C4-2B (cell line): ENCODE measurements at regions not wholly inside any gene's neighbourhood (a gene's known extent, or its start where the extent isn't known, plus 50 kb on each side); places are given as distances from the start of the nearest gene placed in this dataset.

ENCODE experiments used
- ZFX ChIP-seq: fragments of 450-650 bp; IDR thresholded peaks from 2 replicates; pipeline ENCODE4 v1.6.1; 2017
- TF ChIP-seq, protein P1 (sequence below): fragments of 450-650 bp; conservative IDR thresholded peaks from 2 replicates; pipeline ENCODE4 v1.5.1; 2017; ENCODE audit warnings: mild to moderate bottlenecking

DNA sequence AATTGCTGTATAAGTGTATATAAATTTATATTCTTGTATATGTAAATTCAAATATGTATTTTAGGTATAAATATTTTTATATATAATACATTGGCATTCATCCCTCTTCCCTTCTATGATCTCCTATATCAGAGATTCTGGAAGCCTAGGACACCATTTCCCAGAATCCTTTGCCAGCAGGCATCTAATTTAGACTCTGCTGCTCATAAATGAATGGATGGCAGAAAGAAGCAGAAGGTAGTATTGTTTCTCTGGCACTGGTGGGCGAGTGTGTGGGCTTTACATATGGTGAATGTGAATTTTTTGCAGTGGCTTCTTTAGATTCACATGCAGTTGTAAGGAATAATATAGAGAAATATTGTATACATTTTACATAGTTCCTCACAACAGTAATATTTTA lies 215.2 kb upstream of the THSD7B start:
- TF ChIP-seq, protein P1, sequence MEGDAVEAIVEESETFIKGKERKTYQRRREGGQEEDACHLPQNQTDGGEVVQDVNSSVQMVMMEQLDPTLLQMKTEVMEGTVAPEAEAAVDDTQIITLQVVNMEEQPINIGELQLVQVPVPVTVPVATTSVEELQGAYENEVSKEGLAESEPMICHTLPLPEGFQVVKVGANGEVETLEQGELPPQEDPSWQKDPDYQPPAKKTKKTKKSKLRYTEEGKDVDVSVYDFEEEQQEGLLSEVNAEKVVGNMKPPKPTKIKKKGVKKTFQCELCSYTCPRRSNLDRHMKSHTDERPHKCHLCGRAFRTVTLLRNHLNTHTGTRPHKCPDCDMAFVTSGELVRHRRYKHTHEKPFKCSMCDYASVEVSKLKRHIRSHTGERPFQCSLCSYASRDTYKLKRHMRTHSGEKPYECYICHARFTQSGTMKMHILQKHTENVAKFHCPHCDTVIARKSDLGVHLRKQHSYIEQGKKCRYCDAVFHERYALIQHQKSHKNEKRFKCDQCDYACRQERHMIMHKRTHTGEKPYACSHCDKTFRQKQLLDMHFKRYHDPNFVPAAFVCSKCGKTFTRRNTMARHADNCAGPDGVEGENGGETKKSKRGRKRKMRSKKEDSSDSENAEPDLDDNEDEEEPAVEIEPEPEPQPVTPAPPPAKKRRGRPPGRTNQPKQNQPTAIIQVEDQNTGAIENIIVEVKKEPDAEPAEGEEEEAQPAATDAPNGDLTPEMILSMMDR = no peak
- TF ChIP-seq ZFX = no peak
